GM19463 (cell line): ENCODE measurements at regions not wholly inside any gene's neighbourhood (a gene's known extent, or its start where the extent isn't known, plus 50 kb on each side); places are given as distances from the start of the nearest gene placed in this dataset.
A peak's percentile ranks its signal among the peaks of the same experiment; 100 is the strongest.
"Not testable (repeated sequence)": the region's sequence is repeated elsewhere in the genome, so short reads cannot be mapped to it uniquely, and the experiment has no call there.

ENCODE experiments used
- ATAC-seq: cut with Tn5 transposase; IDR thresholded peaks from one replicate; pipeline ENCODE4 v1.9.1; 2021; ENCODE audit warnings: mild to moderate bottlenecking, moderate library complexity; ENCODE audit not compliant: unreplicated experiment

GRCh38 chr9:107793541-107793940 is 304.0 kb upstream of the KLF4 start:
- ATAC-seq, result no peak

DNA sequence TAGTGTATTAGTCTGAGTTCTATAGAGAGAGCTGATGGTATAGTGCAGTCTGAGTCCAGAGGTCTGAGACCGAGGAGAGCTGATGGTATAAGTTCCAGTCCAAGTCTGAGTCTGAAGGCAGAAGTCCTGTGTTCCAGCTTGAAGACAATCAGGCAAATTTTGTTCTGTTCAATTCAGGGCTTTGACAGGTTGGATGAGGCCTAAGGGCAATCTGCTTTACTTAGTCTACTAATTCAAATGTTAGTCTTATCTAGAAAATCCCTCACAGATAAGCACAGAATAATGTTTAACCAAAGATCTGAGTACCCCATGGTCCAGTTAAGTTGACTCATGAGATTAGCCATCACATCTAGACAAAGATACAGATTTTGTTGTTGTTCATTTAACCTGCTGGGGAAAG is 303.0 kb upstream of the KLF4 start:
- no peak for ATAC-seq

DNA sequence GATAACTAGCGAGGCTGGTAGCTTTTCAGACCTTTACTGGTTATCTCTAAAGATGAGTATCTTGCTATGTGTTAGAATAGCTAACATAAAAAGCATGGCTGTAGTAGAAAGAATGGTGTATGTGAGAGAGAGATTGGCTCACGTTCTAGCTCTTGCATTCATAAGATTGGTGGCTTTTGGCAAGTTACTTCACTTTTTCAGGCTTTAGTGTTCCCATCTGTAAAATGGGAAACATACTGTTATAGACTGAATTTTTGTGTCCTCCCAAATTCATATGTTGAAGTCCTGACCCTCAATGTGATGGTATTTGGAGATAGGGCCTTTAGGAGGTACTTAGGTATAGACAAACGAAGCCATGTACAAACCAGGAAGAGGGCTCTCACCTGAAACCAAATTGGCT is 302.4 kb upstream of the KLF4 start:
- no peak for ATAC-seq

- no peak for ATAC-seq
These were observed 299.6 kb upstream of the KLF4 start for GRCh38 chr9:107789001-107789700.

- no peak for ATAC-seq
These were observed 297.0 kb upstream of the KLF4 start for GRCh38 chr9:107786561-107786960.

GRCh38 chr9:107784235-107784958 is 294.8 kb upstream of the KLF4 start:
- ATAC-seq, result no peak

DNA sequence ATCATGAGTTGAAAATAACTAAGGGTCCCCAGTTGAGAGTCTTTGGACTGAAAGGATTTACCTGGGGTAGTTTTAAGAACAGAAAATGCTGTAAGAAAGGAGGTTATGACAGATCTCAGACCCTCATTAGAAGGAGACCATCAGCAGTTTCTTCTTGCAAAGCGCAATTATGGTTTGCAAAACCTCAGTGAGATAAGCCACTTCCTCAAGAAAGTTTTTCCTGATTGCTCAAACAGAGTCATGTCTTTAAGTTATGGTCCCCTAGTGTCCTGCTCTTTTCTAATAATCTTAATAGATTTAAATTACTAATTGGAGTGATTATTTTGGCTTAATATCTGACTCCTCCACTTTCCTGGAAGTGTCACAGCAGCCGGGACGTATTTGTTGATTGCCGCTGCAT is 293.2 kb upstream of the KLF4 start:
- no peak for ATAC-seq

- no peak for ATAC-seq
These were observed 292.8 kb upstream of the KLF4 start for GRCh38 chr9:107782381-107782780.

- no peak for ATAC-seq
These were observed 291.4 kb upstream of the KLF4 start for GRCh38 chr9:107780960-107781359.

- no peak for ATAC-seq
These were observed 290.2 kb upstream of the KLF4 start for GRCh38 chr9:107779731-107780130.

DNA sequence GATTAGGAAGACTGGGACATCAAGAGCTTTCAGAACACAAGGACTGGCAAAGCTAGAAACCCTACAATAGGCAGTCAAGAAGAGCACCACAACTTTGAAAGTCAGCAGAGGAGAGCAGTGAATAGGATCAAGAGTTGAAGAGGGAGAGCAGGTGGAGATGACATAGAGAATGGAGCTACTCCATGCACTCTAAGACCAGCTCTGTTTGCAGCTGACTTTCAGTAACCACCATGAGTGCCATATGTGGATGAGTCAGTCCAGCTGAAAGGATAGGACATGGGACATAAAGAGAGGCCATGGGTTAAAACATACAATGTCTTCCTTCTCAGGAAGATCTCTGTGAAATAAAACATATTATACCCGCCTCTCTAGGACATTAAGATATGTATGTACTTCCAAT is 289.1 kb upstream of the KLF4 start:
- no peak for ATAC-seq

DNA sequence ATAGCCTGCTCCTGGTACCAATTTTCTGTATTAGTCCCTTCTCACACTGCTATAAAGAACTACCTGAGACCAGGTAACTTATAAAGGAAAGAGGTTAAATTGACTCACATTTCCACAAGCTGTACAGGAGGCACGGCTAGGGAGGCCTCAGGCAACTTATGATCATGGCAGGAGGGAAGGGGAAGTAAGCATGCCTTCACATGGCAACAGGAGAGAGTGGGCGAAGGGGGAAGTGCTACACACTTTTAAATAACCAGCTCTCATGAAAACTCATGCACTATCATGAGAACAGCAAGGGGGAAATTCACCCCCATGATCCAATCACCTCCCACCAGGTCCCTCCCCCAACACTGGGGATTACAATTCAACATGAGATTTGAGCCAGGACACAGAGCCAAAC is 284.5 kb upstream of the KLF4 start:
- ATAC-seq, result not testable (repeated sequence)

DNA sequence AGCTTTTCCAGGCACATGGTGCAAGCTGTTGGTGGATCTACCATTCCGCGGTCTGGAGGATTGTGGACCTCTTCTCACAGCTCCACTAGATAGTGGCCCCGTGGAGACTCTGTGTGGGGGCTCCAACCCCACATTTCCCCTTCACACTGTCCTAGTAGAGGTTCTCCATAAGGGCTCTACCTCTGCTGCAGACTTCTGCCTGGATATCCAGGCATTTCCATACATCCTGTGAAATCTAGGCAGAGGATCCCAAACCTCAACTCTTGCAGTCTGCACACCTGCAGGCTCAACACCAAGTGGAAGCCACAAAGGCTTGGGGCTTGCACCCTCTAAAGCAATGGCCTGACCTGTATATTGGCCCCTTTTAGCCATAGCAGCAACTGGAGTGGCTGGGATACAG is 283.4 kb upstream of the KLF4 start:
- no peak for ATAC-seq

GRCh38 chr9:107770716-107771115 is 281.1 kb upstream of the KLF4 start:
- ATAC-seq, result no peak

DNA sequence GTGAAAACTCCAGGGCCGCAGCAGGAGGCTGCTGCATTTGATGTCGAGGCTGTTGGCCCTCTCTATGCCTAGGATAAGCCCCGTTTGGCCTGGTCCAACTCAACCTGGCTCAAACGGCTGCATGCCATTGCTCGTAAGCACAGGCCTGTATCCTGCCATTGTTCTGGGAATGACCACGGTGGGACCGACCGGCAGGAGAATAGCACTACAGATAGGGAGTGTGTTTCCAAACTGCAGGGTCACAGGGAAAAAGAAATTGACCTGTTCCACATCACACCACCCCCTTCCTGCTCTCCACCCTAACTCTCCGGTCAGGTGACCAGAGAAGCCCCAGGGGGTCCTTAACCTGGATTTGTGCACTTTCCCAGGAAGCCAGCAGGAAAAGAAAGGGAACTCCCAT is 278.7 kb upstream of the KLF4 start:
- ATAC-seq, result no peak

- ATAC-seq, result no peak
These were observed 278.1 kb upstream of the KLF4 start for GRCh38 chr9:107767711-107768110.

GRCh38 chr9:107763469-107763868 is 273.9 kb upstream of the KLF4 start:
- ATAC-seq, result not testable (repeated sequence)

GRCh38 chr9:107761307-107761706 is 271.7 kb upstream of the KLF4 start:
- ATAC-seq, result no peak

DNA sequence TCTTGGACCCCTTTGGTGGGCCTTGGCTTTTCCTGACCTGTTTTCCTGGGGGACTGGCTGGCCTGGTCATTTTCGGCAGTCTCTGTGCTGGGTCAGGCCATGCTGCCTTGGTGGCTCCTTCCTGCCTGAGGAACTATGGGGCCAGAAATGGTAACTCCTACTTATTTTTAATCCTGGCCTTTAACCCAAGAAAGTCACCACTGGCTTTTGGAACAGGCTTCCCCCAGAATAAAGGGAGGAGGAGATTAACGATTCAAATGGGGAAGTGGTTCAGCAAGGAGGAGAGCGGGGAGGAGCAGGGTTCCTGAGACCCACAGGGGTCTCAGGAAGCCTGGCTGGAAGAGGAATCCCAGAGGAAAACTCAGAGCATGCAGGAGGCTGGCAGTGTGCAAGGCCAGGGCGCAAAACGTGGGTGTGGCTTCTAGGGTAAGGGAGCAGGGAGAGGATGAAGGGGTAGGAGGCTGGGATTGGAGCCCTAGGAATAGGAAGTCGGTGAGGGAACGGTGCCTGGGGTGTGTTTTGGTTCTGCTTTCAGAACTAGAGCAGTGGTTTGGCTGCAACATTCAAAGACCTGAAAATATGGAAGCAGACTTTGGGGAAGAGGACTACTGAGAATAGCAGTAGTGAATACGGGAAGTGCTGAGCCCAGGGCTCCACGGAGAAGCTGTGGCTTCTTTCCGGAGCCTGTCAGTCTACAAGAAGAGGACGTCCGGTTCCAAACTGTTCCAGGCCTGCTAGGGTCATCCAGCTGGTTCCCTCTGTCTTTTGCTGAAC is 271.1 kb upstream of the KLF4 start:
- no peak for ATAC-seq

DNA sequence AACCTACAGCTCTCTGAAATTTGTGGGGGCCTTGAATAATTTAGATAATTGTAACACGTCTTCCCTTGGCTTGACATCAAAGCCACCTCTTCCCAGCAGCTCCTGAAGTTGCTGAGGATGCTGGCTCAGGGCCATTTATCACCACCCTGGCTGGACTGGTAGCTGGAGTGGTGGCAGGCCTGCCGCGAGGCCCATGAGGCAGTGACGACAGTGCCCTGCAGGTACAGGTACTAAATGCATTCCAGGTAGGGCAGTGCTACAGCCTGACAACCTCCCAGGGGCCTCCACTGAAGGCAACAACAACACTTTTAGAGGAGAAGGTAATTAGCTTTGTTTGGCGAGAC is 270.2 kb upstream of the KLF4 start:
- peak; percentile 2 for ATAC-seq

- ATAC-seq, result peak; percentile 82
These were observed 269.6 kb upstream of the KLF4 start for GRCh38 chr9:107759009-107759822.
